Spleen (tissue), 7 donors: ENCODE measurements at regions not wholly inside any gene's neighbourhood (a gene's known extent, or its start where the extent isn't known, plus 50 kb on each side); places are given as distances from the start of the nearest gene placed in this dataset.

ENCODE experiments used
- POLR2A ChIP-seq, 3 donors: fragments of 450-650 bp; IDR thresholded peaks; one replicate each; pipeline ENCODE4 v1.5.1; 2017; ENCODE audit warnings: antibody characterized with exemption in 3 of 3, mild to moderate bottlenecking in 1 of 3
- POLR2AphosphoS5 ChIP-seq, 3 donors: sonication (generic); formaldehyde crosslinking; IDR thresholded peaks; one replicate each; pipeline ENCODE4 v1.5.1; 2017; ENCODE audit warnings: antibody characterized with exemption in 3 of 3
- TF ChIP-seq, protein P1 (sequence below), 11 experiments: fragments of 200-600 bp in 7 of 11; fragments of 450-650 bp in 4 of 11; sonication (generic) in 4 of 11; IDR thresholded peaks in 8 of 11; conservative IDR thresholded peaks in 3 of 11; 1 replicate in 7 of 11; 2 replicates in 4 of 11; pipeline versions ENCODE4 v1.4.0 to v1.8.0; 2016 to 2021; ENCODE audit warnings: antibody characterized with exemption in 11 of 11, inconsistent platforms in 4 of 11, mild to moderate bottlenecking in 1 of 11
- donor health status: DM: no; HTN: no; CAD: no; lungs with moderate emphysema.
- donor health status: DM: no; HTN: no; CAD: no.
- donor health status: DM: no; HTN: no; CAD: no.

- no peak for TF ChIP-seq POLR2AphosphoS5 (IDR thresholded peaks at IDR 0.05)
- TF ChIP-seq, protein P1, sequence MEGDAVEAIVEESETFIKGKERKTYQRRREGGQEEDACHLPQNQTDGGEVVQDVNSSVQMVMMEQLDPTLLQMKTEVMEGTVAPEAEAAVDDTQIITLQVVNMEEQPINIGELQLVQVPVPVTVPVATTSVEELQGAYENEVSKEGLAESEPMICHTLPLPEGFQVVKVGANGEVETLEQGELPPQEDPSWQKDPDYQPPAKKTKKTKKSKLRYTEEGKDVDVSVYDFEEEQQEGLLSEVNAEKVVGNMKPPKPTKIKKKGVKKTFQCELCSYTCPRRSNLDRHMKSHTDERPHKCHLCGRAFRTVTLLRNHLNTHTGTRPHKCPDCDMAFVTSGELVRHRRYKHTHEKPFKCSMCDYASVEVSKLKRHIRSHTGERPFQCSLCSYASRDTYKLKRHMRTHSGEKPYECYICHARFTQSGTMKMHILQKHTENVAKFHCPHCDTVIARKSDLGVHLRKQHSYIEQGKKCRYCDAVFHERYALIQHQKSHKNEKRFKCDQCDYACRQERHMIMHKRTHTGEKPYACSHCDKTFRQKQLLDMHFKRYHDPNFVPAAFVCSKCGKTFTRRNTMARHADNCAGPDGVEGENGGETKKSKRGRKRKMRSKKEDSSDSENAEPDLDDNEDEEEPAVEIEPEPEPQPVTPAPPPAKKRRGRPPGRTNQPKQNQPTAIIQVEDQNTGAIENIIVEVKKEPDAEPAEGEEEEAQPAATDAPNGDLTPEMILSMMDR (IDR thresholded peaks at IDR 0.05 in 8 of 11, conservative IDR thresholded peaks at IDR 0.05 in 3 of 11) = no peak
- no peak for TF ChIP-seq POLR2A (IDR thresholded peaks at IDR 0.05)
Measured at GRCh38 chr3:40923143-40923542, 276.2 kb upstream of the CTNNB1 start.
